CD4-positive, alpha-beta T cell (primary cell): ENCODE measurements at regions not wholly inside any gene's neighbourhood (a gene's known extent, or its start where the extent isn't known, plus 50 kb on each side); places are given as distances from the start of the nearest gene placed in this dataset.

Source experiments
- ATAC-seq: fragments of 200-7000 bp; cut with Tn5 transposase; one replicate; pipeline ENCODE4 v1.10.0; 2022; ENCODE audit warnings: mild to moderate bottlenecking; ENCODE audit not compliant: poor library complexity
- CTCF ChIA-PET: fragments of 350-600 bp; sonication (Branson Sonifier 250); formaldehyde crosslinking; loops from one replicate; lab custom pipeline; 2021; ENCODE audit warnings: antibody characterized with exemption, inconsistent platforms; lab: Charles Lee
- POLR2A ChIA-PET: fragments of 350-600 bp; sonication (Branson Sonifier 250); formaldehyde crosslinking; loops from one replicate; lab custom pipeline; 2021; ENCODE audit warnings: antibody characterized with exemption, inconsistent platforms; lab: Charles Lee
- DNase-seq, 14 experiments: peaks; one replicate each; pipeline ENCODE4 v3.0.0-alpha.2; 2013 to 2020; ENCODE audit warnings: mixed read lengths in 2 of 14
- H3K27ac ChIP-seq, 2 donors: one replicate each; pipeline versions ENCODE4 v1.5.1 to v1.7.0; 2013; ENCODE audit warnings: low read length in 2 of 2, low read depth in 1 of 2, mild to moderate bottlenecking in 1 of 2
- H3K27me3 ChIP-seq, 2 experiments: 1 replicate in 1 of 2; 2 replicates in 1 of 2; pipeline versions ENCODE4 v1.6.1 to v1.7.0; 2013; ENCODE audit warnings: low read length in 2 of 2, control low read depth in 1 of 2, mild to moderate bottlenecking in 1 of 2, moderate library complexity in 1 of 2; ENCODE audit not compliant: insufficient read depth in 2 of 2, control insufficient read depth in 1 of 2
- H3K36me3 ChIP-seq: one replicate; pipeline ENCODE4 v1.6.1; 2013; ENCODE audit warnings: low read length, control low read depth; ENCODE audit not compliant: insufficient read depth
- H3K4me1 ChIP-seq: one replicate; pipeline ENCODE4 v1.6.1; 2013; ENCODE audit warnings: low read length, control low read depth; ENCODE audit not compliant: insufficient read depth
- H3K4me3 ChIP-seq: one replicate; pipeline ENCODE4 v1.5.1; 2013; ENCODE audit warnings: mild to moderate bottlenecking, low read length, moderate library complexity
- H3K9me3 ChIP-seq, 2 experiments: 1 replicate in 1 of 2; 2 replicates in 1 of 2; pipeline versions ENCODE4 v1.6.1 to v1.7.0; 2013; ENCODE audit warnings: low read length in 2 of 2, mild to moderate bottlenecking in 2 of 2, control low read depth in 1 of 2, moderate library complexity in 1 of 2; ENCODE audit not compliant: control insufficient read depth in 1 of 2, insufficient read depth in 1 of 2
- H3K27ac Mint-ChIP-seq: one replicate; pipeline ENCODE4 v1.8.0; 2020; ENCODE audit warnings: mixed read lengths
- H3K27me3 Mint-ChIP-seq: one replicate; pipeline ENCODE4 v1.8.0; 2021; ENCODE audit warnings: mixed read lengths
- H3K36me3 Mint-ChIP-seq: one replicate; pipeline ENCODE4 v1.8.0; 2021; ENCODE audit warnings: low read depth, mixed read lengths
- H3K4me1 Mint-ChIP-seq: one replicate; pipeline ENCODE4 v1.8.0; 2021; ENCODE audit warnings: low read depth, mixed read lengths
- H3K4me3 Mint-ChIP-seq: one replicate; pipeline ENCODE4 v1.8.0; 2020; ENCODE audit warnings: mild to moderate bottlenecking, mixed read lengths
- H3K9me3 Mint-ChIP-seq: one replicate; pipeline ENCODE4 v1.8.0; 2020; ENCODE audit warnings: mixed read lengths
- CTCF ChIP-seq: fragments of 200-600 bp; IDR thresholded peaks from one replicate; pipeline ENCODE4 v1.8.0; 2022; ENCODE audit warnings: antibody characterized with exemption, mild to moderate bottlenecking
- intact Hi-C, 2 experiments: fragments of 100-400 bp; cut with DNase I in 1 of 2; cut with micrococcal nuclease in 1 of 2; formaldehyde crosslinking; loops; one replicate each; pipeline versions ENCODE4 v1.15.1 to v1.9.0; 2023 to 2025; cut with DNase I, micrococcal nuclease

- Histone ChIP-seq H3K4me3 (no peak overlapping the region), H3K27me3 (no peaks in the 10 kb centered on the region), H3K9me3 (peaks cover 26 to 48% of the 10 kb centered on the region in 2 experiments), H3K4me1 (no peaks in the 10 kb centered on the region), H3K27ac (no peak overlapping the region), H3K36me3 (no peaks in the 10 kb centered on the region)
- ATAC-seq (no peak), DNase-seq (no peak)
- no peaks in the 10 kb centered on the region for H3K27me3 Mint-ChIP-seq
- no peak for TF ChIP-seq CTCF
- peaks cover 24% of the 10 kb centered on the region for H3K9me3 Mint-ChIP-seq
- ChIA-PET POLR2A (no interaction called here), CTCF (no interaction called here)
- H3K4me1 Mint-ChIP-seq, result no peaks in the 10 kb centered on the region
- no peak overlapping the region for H3K4me3 Mint-ChIP-seq
- no peak overlapping the region for H3K27ac Mint-ChIP-seq
- intact Hi-C loops, result no loop called here
- peaks cover 5% of the 10 kb centered on the region for H3K36me3 Mint-ChIP-seq
Observed at GRCh38 chr19:56933014-56933705, 92.6 kb upstream of the PEG3 start.

- CTCF ChIA-PET, result no interaction called here
- ATAC-seq, result no peak
- no peaks in the 10 kb centered on the region for H3K4me1 Mint-ChIP-seq
- H3K9me3 ChIP-seq, result peaks cover 18 to 44% of the 10 kb centered on the region in 2 experiments
- no peaks in the 10 kb centered on the region for H3K27me3 ChIP-seq
- H3K36me3 ChIP-seq, result no peaks in the 10 kb centered on the region
- POLR2A ChIA-PET, result no interaction called here
- H3K4me1 ChIP-seq, result no peaks in the 10 kb centered on the region
- peaks cover 5% of the 10 kb centered on the region for H3K36me3 Mint-ChIP-seq
- DNase-seq, result no peak
- no peak overlapping the region for H3K4me3 Mint-ChIP-seq
- H3K27ac ChIP-seq, result no peak overlapping the region
- H3K27me3 Mint-ChIP-seq, result no peaks in the 10 kb centered on the region
- no peak overlapping the region for H3K4me3 ChIP-seq
- H3K9me3 Mint-ChIP-seq, result peaks cover 29% of the 10 kb centered on the region
- no peak overlapping the region for H3K27ac Mint-ChIP-seq
- intact Hi-C loops, result no loop called here
- TF ChIP-seq CTCF, result no peak
Observed at GRCh38 chr19:56934438-56935090, 94.0 kb upstream of the PEG3 start.

GRCh38 chr19:56939951-56940350 lies 99.4 kb upstream of the PEG3 start:
- Mint-ChIP-seq H3K4me1 (no peaks in the 10 kb centered on the region), H3K36me3 (peaks cover 21% of the 10 kb centered on the region), H3K4me3 (no peak overlapping the region), H3K27me3 (no peaks in the 10 kb centered on the region), H3K9me3 (peaks cover 37% of the 10 kb centered on the region), H3K27ac (no peak overlapping the region)
- CTCF ChIA-PET, result no interaction called here
- no peak overlapping the region for H3K4me3 ChIP-seq
- H3K27me3 ChIP-seq, result no peaks in the 10 kb centered on the region
- intact Hi-C loops, result no loop called here
- DNase-seq (no peak), ATAC-seq (no peak)
- H3K36me3 ChIP-seq, result no peaks in the 10 kb centered on the region
- POLR2A ChIA-PET, result no interaction called here
- no peaks in the 10 kb centered on the region for H3K4me1 ChIP-seq
- H3K9me3 ChIP-seq, result peaks cover 37 to 41% of the 10 kb centered on the region in 2 experiments
- no peak overlapping the region for H3K27ac ChIP-seq
- TF ChIP-seq CTCF, result no peak
